Retina (tissue), 1 donor: ENCODE measurements at regions not wholly inside any gene's neighbourhood (a gene's known extent, or its start where the extent isn't known, plus 50 kb on each side); places are given as distances from the start of the nearest gene placed in this dataset.
A peak's percentile ranks its signal among the peaks of the same experiment; 100 is the strongest.

Experiments used
- DNase-seq: peaks from one replicate; pipeline ENCODE4 v3.0.0-alpha.2; 2016

GRCh38 chr1:213652109-213652508 is 335.7 kb upstream of the PROX1 start:
- DNase-seq: no peak

- no peak for DNase-seq
These were observed 331.7 kb upstream of the PROX1 start for GRCh38 chr1:213656039-213656438.

DNA sequence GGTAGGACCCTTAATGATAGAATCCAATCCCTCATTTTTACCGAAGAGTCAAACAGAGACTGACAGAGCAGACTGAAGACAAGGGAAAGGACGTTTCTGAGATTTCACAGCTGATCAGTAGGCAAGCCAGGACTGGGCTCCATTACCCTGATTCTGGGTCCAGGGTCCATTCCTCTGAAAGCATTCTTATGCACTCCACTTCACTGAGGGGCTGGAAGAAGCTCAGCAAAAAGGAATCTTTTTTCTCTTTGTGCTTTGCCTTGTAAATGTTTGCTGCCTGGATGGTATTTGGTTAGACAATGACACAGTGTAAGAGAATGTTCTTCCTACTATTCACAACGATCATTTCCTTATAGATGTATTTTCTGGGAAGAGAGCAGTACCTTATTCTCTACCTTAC is 331.3 kb upstream of the PROX1 start:
- DNase-seq: no peak

GRCh38 chr1:213657013-213657412 is 330.8 kb upstream of the PROX1 start:
- DNase-seq: no peak

- DNase-seq: no peak
These were observed 329.9 kb upstream of the PROX1 start for GRCh38 chr1:213657879-213658278.

- no peak for DNase-seq
These were observed 329.3 kb upstream of the PROX1 start for GRCh38 chr1:213658457-213658856.

- no peak for DNase-seq
These were observed 327.9 kb upstream of the PROX1 start for GRCh38 chr1:213659580-213660547.

- no peak for DNase-seq
These were observed 326.5 kb upstream of the PROX1 start for GRCh38 chr1:213661302-213661701.

DNA sequence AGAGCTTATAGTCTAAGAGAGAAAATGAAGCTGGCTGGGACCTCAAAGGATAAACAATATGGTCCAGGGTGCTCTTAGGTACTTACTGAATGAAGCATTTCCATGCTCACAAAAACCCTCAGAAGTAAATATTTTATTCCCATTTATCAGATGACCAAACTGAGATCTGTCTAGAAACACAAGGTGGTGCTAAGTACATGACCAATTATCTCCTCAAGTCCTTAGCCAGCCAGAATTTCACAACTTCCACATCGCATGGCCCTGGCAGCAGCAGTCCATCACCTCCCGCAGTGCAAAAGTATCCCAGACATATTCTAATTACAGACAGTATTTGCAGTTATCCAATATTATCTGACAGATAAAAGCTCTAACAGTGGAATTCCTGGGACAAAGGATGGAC is 321.7 kb upstream of the PROX1 start:
- DNase-seq: no peak

DNA sequence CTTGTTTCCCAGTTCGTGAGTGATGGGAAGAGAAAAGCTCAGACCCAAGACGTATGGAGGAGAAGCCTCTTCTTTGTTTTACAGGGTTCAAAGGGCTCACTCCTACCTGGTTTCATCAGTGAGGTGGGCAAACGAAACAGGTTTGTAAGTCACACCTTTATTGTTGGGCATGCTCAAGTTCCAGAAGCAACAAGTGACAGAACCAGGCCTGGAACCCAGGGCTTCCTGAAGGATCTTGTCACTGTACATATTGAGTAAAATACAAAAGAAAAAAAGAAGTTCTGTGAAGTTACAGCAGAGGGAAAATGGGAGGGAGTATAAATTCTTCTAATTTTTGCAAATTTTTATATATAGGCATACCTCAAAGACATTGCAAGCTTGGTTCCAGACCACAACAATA is 320.9 kb upstream of the PROX1 start:
- DNase-seq: no peak

- no peak for DNase-seq
These were observed 318.3 kb upstream of the PROX1 start for GRCh38 chr1:213669512-213669911.

DNA sequence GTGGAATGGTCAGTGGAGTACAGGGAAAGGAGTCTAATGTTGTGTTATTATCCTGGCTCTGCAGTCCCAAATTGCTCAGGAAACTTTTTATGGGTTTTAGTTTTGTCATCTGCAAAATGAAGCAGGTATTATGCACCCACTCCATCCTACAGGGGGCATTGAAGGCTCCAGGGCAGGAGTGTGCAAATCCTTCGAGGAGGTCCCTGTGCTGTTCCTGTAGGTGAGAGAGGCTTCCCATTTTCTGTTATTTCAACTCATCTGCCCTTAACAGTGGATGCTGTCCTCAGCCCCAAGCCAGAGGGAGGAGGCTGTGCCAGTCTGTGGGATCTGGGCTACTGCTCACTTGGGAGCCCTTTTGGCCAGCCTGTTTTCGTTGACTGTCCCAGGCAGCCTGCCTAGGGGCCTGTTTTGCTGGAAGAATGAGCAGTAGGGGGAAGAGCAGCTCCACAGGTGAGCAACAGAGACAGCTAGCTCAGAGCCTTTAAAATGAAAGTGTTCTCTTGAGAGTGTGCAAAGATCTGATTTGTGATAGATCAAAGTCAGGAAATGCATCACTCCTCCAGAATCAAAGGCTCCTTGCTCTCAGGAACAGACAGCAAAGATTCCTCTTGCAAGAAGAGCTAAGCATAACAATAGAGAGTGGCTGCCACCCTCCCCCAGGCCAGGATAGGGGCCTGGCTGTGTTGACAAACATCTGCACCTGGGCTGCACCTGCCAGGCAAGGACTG is 317.6 kb upstream of the PROX1 start:
- DNase-seq: no peak

- no peak for DNase-seq
These were observed 317.1 kb upstream of the PROX1 start for GRCh38 chr1:213670692-213671023.

GRCh38 chr1:213675043-213675442 is 312.7 kb upstream of the PROX1 start:
- DNase-seq: no peak

DNA sequence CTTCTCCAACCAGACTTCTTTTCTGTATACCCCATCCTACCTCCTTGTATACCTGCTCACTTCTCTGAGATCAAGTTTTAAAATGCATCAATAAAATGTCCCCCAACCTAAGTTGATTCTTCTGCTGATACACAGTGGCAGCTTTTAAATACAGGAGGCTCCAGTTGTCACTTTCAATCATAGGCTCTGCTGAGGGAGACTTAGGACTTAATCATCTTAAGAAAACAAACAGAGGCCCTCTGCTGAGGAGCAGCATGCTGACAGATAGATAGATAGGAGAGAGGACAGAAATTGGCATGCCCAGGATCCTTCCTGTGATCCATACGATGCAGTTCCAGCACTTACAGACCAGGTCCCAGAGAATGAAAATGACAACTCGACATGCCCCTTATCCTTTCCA is 311.0 kb upstream of the PROX1 start:
- no peak for DNase-seq

DNA sequence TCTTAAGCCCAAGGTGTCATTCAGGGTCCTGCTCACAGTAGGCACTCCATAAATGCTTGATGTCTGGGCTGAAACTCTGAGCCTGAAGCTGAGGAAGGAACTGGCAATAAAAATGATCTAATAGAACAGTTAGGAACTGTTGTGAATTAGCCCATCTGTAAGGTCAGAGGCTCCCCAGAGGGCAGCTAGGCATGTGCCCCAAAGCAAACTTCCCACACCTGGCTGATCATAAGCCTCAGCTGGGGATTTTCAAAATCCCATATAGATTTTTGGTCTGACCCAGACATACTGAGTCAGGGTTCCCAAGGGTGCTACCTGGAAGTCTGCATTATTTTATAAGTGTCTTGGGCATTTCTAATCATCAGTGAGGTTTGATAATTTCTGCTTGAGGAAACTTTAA is 309.4 kb upstream of the PROX1 start:
- DNase-seq: no peak

DNA sequence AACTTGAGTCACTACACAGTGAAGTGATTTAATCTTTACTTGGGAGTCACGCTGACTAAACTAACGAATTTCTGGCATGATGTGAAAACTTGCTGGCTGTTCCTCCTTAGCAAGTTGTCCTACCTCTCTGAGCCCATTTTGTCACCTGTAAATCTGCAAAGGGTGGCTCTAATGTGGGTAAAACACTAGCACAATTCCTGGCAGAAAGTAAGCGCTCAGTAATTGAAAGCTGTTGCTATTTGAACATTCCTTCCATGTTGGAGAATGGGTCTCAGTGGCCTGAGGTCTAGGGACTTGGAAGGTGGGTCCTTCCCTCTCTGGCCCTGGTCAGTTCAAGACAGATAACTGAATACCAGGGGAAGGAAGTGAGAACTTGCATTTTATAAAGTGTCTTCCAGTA is 309.0 kb upstream of the PROX1 start:
- DNase-seq: no peak

GRCh38 chr1:213679153-213679552 is 308.6 kb upstream of the PROX1 start:
- no peak for DNase-seq

DNA sequence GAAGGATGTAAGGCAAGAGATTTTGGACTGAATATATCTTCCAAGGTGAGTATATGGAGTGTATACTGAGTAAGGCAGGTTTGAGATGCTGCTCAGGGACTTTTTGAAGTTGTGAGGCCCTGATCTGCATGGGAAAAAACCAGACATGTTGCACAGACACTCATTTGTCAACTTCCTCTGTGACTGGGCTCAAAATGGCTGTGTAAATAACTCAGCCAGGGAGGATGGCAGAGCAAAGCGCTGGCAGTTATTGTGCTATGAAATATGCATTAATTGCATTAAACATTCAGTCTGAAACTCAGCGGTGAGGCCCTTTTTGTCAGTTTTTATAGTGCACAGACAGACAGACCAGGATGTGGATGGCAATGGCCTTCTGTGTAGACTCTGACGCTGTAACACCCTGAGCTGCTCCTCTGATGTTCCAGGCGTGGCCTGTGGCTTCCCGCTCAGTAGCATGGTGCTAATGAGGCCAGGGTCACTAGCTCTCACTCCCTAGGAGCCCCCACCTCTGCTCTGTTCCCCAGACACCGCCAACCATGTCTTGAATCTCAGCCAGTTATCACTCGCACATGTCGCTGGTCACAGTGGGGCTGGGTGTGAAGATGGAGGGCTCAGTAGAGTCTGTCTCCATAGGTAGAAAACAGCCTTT is 307.0 kb upstream of the PROX1 start:
- peak; percentile 42 for DNase-seq

DNA sequence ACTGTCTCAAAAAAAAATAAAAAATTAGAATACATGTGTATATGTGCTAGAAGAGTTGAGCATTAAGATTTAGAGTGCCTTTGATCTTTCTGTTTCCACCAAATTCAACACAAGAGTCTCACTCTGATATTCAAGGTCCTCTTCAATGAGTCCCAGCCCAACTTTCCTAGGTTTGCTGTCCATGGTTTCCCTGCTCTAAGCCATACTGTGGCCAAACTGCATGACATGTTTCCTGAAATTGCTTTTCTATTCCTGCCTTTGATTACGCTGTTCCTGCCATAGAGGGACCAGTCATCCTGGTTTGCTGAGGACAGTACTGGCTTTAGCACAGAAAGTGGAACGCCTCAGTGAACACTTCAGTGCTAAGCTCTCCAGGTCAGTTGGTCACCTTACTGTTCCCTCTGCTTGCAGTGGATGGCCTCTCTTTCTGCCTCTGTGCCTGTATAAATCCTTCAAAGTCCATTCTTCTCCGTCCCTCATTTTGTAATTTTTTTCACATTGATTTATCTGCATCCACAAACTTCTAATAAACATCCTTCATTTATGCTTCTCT is 305.9 kb upstream of the PROX1 start:
- DNase-seq: no peak

DNA sequence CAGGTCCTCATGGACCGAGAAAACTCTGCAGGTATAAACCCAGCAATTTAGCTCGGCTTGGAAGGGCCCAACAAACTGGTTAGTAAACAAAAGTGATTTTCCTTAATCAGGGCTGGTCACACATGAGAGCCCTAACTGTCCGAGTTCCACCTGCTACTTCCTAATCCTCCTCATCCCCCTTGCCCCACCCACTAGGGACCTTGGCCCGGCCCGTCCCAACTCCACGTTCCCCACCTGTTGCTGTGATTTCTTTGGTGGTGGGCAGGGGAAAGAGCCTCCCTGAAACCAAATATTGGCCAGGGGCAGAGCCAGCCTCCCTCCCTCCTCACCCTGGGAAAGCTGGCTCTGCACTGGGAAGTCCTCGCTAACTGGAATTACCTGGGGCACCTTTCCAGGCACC is 304.2 kb upstream of the PROX1 start:
- no peak for DNase-seq

- no peak for DNase-seq
These were observed 303.3 kb upstream of the PROX1 start for GRCh38 chr1:213684454-213684853.

GRCh38 chr1:213685992-213686582 is 301.7 kb upstream of the PROX1 start:
- no peak for DNase-seq
